Lower lobe of right lung (tissue), 2 donors: ENCODE measurements at regions not wholly inside any gene's neighbourhood (a gene's known extent, or its start where the extent isn't known, plus 50 kb on each side); places are given as distances from the start of the nearest gene placed in this dataset.
"Not testable (repeated sequence)": the region's sequence is repeated elsewhere in the genome, so short reads cannot be mapped to it uniquely, and the experiment has no call there.

ENCODE experiments used
- ATAC-seq, 2 donors: fragments of 200-7000 bp; cut with Tn5 transposase; one replicate each; pipeline ENCODE4 v1.9.1; 2020 to 2022; ENCODE audit warnings: mild to moderate bottlenecking in 2 of 2, moderate library complexity in 2 of 2
- DNase-seq: peaks from one replicate; pipeline ENCODE4 v3.0.0-alpha.2; 2020
- H3K27ac ChIP-seq: fragments of 200-600 bp; one replicate; pipeline ENCODE4 v1.8.0; 2022
- H3K27me3 ChIP-seq: fragments of 200-600 bp; one replicate; pipeline ENCODE4 v1.8.0; 2022; ENCODE audit warnings: low read depth
- H3K36me3 ChIP-seq: fragments of 200-600 bp; one replicate; pipeline ENCODE4 v1.8.0; 2022; ENCODE audit warnings: mild to moderate bottlenecking
- H3K4me1 ChIP-seq: fragments of 200-600 bp; one replicate; pipeline ENCODE4 v1.8.0; 2022
- H3K4me3 ChIP-seq: fragments of 200-600 bp; one replicate; pipeline ENCODE4 v1.8.0; 2022; ENCODE audit warnings: mild to moderate bottlenecking
- H3K9me3 ChIP-seq: fragments of 200-600 bp; one replicate; pipeline ENCODE4 v1.8.0; 2022
- CTCF ChIP-seq: fragments of 200-600 bp; IDR thresholded peaks from one replicate; pipeline ENCODE4 v1.8.0; 2022; ENCODE audit warnings: antibody characterized with exemption, mild to moderate bottlenecking
- intact Hi-C: fragments of 100-400 bp; cut with DNase I; formaldehyde crosslinking; loops from one replicate; pipeline ENCODE4 v1.11.0; 2022
- donor health status: DM: no; HTN: yes; CAD: no; lungs with severe emphysema.

GRCh38 chr10:42242135-42242805 is 396.1 kb downstream of the ZNF33B start:
- Histone ChIP-seq H3K27ac (no peak overlapping the region), H3K9me3 (no peaks in the 10 kb centered on the region), H3K4me3 (no peak overlapping the region), H3K4me1 (no peaks in the 10 kb centered on the region), H3K27me3 (no peaks in the 10 kb centered on the region), H3K36me3 (no peaks in the 10 kb centered on the region)
- DNase-seq (no peak), ATAC-seq (no peak)
- no peak for TF ChIP-seq CTCF
- intact Hi-C loops, result no loop called here

- H3K36me3 ChIP-seq, ATAC-seq, intact Hi-C loops, DNase-seq, H3K4me1 ChIP-seq, H3K27ac ChIP-seq, H3K9me3 ChIP-seq, H3K27me3 ChIP-seq, H3K4me3 ChIP-seq: not testable (repeated sequence)
Measured at GRCh38 chr10:42236401-42236800, 402.0 kb downstream of the ZNF33B start.

GRCh38 chr10:42235736-42236135 is 402.6 kb downstream of the ZNF33B start:
- intact Hi-C loops, ATAC-seq, DNase-seq, H3K27ac ChIP-seq, H3K9me3 ChIP-seq, H3K4me1 ChIP-seq, H3K27me3 ChIP-seq, H3K4me3 ChIP-seq, H3K36me3 ChIP-seq: not testable (repeated sequence)

- H3K4me1 ChIP-seq, H3K9me3 ChIP-seq, H3K27me3 ChIP-seq, intact Hi-C loops, H3K27ac ChIP-seq, H3K4me3 ChIP-seq, DNase-seq, H3K36me3 ChIP-seq, ATAC-seq: not testable (repeated sequence)
Measured at GRCh38 chr10:42235241-42235640, 403.1 kb downstream of the ZNF33B start.

- H3K4me3 ChIP-seq, ATAC-seq, intact Hi-C loops, H3K9me3 ChIP-seq, H3K36me3 ChIP-seq, H3K27me3 ChIP-seq, H3K4me1 ChIP-seq, H3K27ac ChIP-seq, DNase-seq: not testable (repeated sequence)
Measured at GRCh38 chr10:42234506-42234905, 403.9 kb downstream of the ZNF33B start.

- H3K36me3 ChIP-seq, H3K4me1 ChIP-seq, ATAC-seq, H3K4me3 ChIP-seq, H3K27me3 ChIP-seq, DNase-seq, intact Hi-C loops, H3K27ac ChIP-seq, H3K9me3 ChIP-seq: not testable (repeated sequence)
Measured at GRCh38 chr10:42233461-42234206, 404.7 kb downstream of the ZNF33B start.

- H3K4me1 ChIP-seq, ATAC-seq, intact Hi-C loops, DNase-seq, H3K4me3 ChIP-seq, H3K27me3 ChIP-seq, H3K9me3 ChIP-seq, H3K36me3 ChIP-seq, H3K27ac ChIP-seq: not testable (repeated sequence)
Measured at GRCh38 chr10:42232955-42233354, 405.4 kb downstream of the ZNF33B start.

GRCh38 chr10:42230812-42231211 is 407.6 kb downstream of the ZNF33B start:
- H3K9me3 ChIP-seq, H3K4me3 ChIP-seq, H3K27ac ChIP-seq, ATAC-seq, H3K4me1 ChIP-seq, H3K27me3 ChIP-seq, DNase-seq, intact Hi-C loops, H3K36me3 ChIP-seq: not testable (repeated sequence)

GRCh38 chr10:42230115-42230514 is 408.3 kb downstream of the ZNF33B start:
- H3K27ac ChIP-seq, intact Hi-C loops, H3K4me1 ChIP-seq, H3K27me3 ChIP-seq, DNase-seq, ATAC-seq, H3K36me3 ChIP-seq, H3K4me3 ChIP-seq, H3K9me3 ChIP-seq: not testable (repeated sequence)

GRCh38 chr10:42227859-42228258 is 410.5 kb downstream of the ZNF33B start:
- DNase-seq, ATAC-seq, intact Hi-C loops: not testable (repeated sequence)

GRCh38 chr10:42193588-42193987 is 444.8 kb downstream of the ZNF33B start:
- H3K9me3 ChIP-seq, H3K27ac ChIP-seq, DNase-seq, H3K4me3 ChIP-seq, H3K36me3 ChIP-seq, intact Hi-C loops, H3K4me1 ChIP-seq, H3K27me3 ChIP-seq, ATAC-seq: not testable (repeated sequence)

More at GRCh38 chr10:42227859-42228258, 410.5 kb downstream of the ZNF33B start:
- H3K4me1 ChIP-seq, H3K36me3 ChIP-seq, H3K4me3 ChIP-seq, H3K9me3 ChIP-seq, H3K27me3 ChIP-seq, H3K27ac ChIP-seq: not testable (repeated sequence)
